ENCODE measurements at regions not wholly inside any gene's neighbourhood (a gene's known extent, or its start where the extent isn't known, plus 50 kb on each side); places are given as distances from the start of the nearest gene placed in this dataset.

- no peak for DNase-seq (ENCODE audit: low spot score)
These were observed 303.3 kb upstream of the ACTBL2 start for GRCh38 chr5:57785946-57786345.

GRCh38 chr5:57784121-57784520 lies 301.5 kb upstream of the ACTBL2 start:
- DNase-seq (ENCODE audit: low spot score), result no peak

- no peak for DNase-seq (ENCODE audit: low spot score)
These were observed 301.1 kb upstream of the ACTBL2 start for GRCh38 chr5:57783693-57784092.

- DNase-seq (ENCODE audit: low spot score), result no peak
These were observed 298.3 kb upstream of the ACTBL2 start for GRCh38 chr5:57780961-57781325.

- DNase-seq (ENCODE audit: low spot score), result no peak
These were observed 297.8 kb upstream of the ACTBL2 start for GRCh38 chr5:57780306-57780960.

- peak; percentile 23 for DNase-seq (ENCODE audit: low spot score)
These were observed 297.0 kb upstream of the ACTBL2 start for GRCh38 chr5:57779383-57780223.

- no peak for DNase-seq (ENCODE audit: low spot score)
These were observed 296.0 kb upstream of the ACTBL2 start for GRCh38 chr5:57778501-57779091.

- DNase-seq (ENCODE audit: low spot score), result no peak
These were observed 294.6 kb upstream of the ACTBL2 start for GRCh38 chr5:57777174-57777581.

- no peak for DNase-seq (ENCODE audit: low spot score)
These were observed 293.4 kb upstream of the ACTBL2 start for GRCh38 chr5:57776035-57776434.

- no peak for DNase-seq (ENCODE audit: low spot score)
These were observed 291.8 kb upstream of the ACTBL2 start for GRCh38 chr5:57774439-57774838.

GRCh38 chr5:57772512-57772911 lies 289.9 kb upstream of the ACTBL2 start:
- no peak for DNase-seq (ENCODE audit: low spot score)

GRCh38 chr5:57770039-57770438 lies 287.4 kb upstream of the ACTBL2 start:
- DNase-seq (ENCODE audit: low spot score), result no peak

GRCh38 chr5:57768745-57769144 lies 286.1 kb upstream of the ACTBL2 start:
- DNase-seq (ENCODE audit: low spot score), result no peak

- no peak for DNase-seq (ENCODE audit: low spot score)
These were observed 282.0 kb upstream of the ACTBL2 start for GRCh38 chr5:57764479-57765089.

- DNase-seq (ENCODE audit: low spot score), result no peak
These were observed 278.9 kb upstream of the ACTBL2 start for GRCh38 chr5:57761513-57761912.

- no peak for DNase-seq (ENCODE audit: low spot score)
These were observed 272.0 kb upstream of the ACTBL2 start for GRCh38 chr5:57754616-57755015.

- no peak for DNase-seq (ENCODE audit: low spot score)
These were observed 270.8 kb upstream of the ACTBL2 start for GRCh38 chr5:57753446-57753845.

- DNase-seq (ENCODE audit: low spot score), result no peak
These were observed 269.1 kb upstream of the ACTBL2 start for GRCh38 chr5:57751710-57752109.

GRCh38 chr5:57750891-57751290 lies 268.3 kb upstream of the ACTBL2 start:
- no peak for DNase-seq (ENCODE audit: low spot score)

GRCh38 chr5:57750282-57750681 lies 267.7 kb upstream of the ACTBL2 start:
- DNase-seq (ENCODE audit: low spot score), result no peak

- peak; percentile 58 for DNase-seq (ENCODE audit: low spot score)
These were observed 266.8 kb upstream of the ACTBL2 start for GRCh38 chr5:57749396-57749795.

- no peak for DNase-seq (ENCODE audit: low spot score)
These were observed 263.4 kb upstream of the ACTBL2 start for GRCh38 chr5:57745700-57746651.
